ENCODE measurements at regions not wholly inside any gene's neighbourhood (a gene's known extent, or its start where the extent isn't known, plus 50 kb on each side); places are given as distances from the start of the nearest gene placed in this dataset.

- Histone ChIP-seq H3K4me1 (ENCODE audit: insufficient read depth, low read length) (no peaks in the 10 kb centered on the region), H3K27me3 (ENCODE audit: insufficient read depth, low read length, poor library complexity) (peaks cover 5% of the 10 kb centered on the region), H4K20me1 (ENCODE audit: insufficient read depth, low read length) (no peaks in the 10 kb centered on the region), H3K36me3 (ENCODE audit: insufficient read depth, low read length) (no peaks in the 10 kb centered on the region), H3K9me3 (ENCODE audit: insufficient read depth, low read length, severe bottlenecking) (no peaks in the 10 kb centered on the region), H3K27ac (ENCODE audit: low read length) (no peak overlapping the region), H3K79me2 (ENCODE audit: insufficient read depth, low read length) (no peaks in the 10 kb centered on the region), H3K9ac (ENCODE audit: low read depth, low read length) (no peak overlapping the region), H2AFZ (ENCODE audit: low read depth, low read length) (no peak overlapping the region), H3K4me3 (ENCODE audit: low read depth in 1 of 2, low read length in 2 of 2) (no peak overlapping the region), H3K4me2 (ENCODE audit: insufficient read depth, low read length) (no peak overlapping the region)
- DNase-seq (no peak), ATAC-seq (ENCODE audit: insufficient read depth, low read depth) (no peak)
- no peak for TF ChIP-seq EZH2 (IDR thresholded peaks at IDR 0.05; ENCODE audit: borderline replicate concordance, low read depth, low read length, severe bottlenecking)
- no peak for TF ChIP-seq CTCF (IDR thresholded peaks at IDR 0.05; ENCODE audit: borderline replicate concordance, extremely low read depth, low read length, poor library complexity, severe bottlenecking)
Measured at GRCh38 chr18:22045221-22045918, 124.0 kb upstream of the GATA6 start.

GRCh38 chr18:22046473-22046872, 122.9 kb upstream of the GATA6 start:
- no peaks in the 10 kb centered on the region for H3K9me3 ChIP-seq (ENCODE audit: insufficient read depth, low read length, severe bottlenecking)
- H3K4me3 ChIP-seq (ENCODE audit: low read depth in 1 of 2, low read length in 2 of 2) = no peak overlapping the region
- no peak overlapping the region for H3K4me2 ChIP-seq (ENCODE audit: insufficient read depth, low read length)
- no peaks in the 10 kb centered on the region for H4K20me1 ChIP-seq (ENCODE audit: insufficient read depth, low read length)
- no peak overlapping the region for H2AFZ ChIP-seq (ENCODE audit: low read depth, low read length)
- no peaks in the 10 kb centered on the region for H3K79me2 ChIP-seq (ENCODE audit: insufficient read depth, low read length)
- no peaks in the 10 kb centered on the region for H3K36me3 ChIP-seq (ENCODE audit: insufficient read depth, low read length)
- H3K4me1 ChIP-seq (ENCODE audit: insufficient read depth, low read length) = no peaks in the 10 kb centered on the region
- no peak for TF ChIP-seq CTCF (IDR thresholded peaks at IDR 0.05; ENCODE audit: borderline replicate concordance, extremely low read depth, low read length, poor library complexity, severe bottlenecking)
- TF ChIP-seq EZH2 (IDR thresholded peaks at IDR 0.05; ENCODE audit: borderline replicate concordance, low read depth, low read length, severe bottlenecking) = no peak
- DNase-seq (no peak), ATAC-seq (ENCODE audit: insufficient read depth, low read depth) (no peak)
- peaks cover 5% of the 10 kb centered on the region for H3K27me3 ChIP-seq (ENCODE audit: insufficient read depth, low read length, poor library complexity)
- H3K9ac ChIP-seq (ENCODE audit: low read depth, low read length) = no peak overlapping the region
- H3K27ac ChIP-seq (ENCODE audit: low read length) = no peak overlapping the region

GRCh38 chr18:22047485-22047884, 121.9 kb upstream of the GATA6 start:
- H2AFZ ChIP-seq (ENCODE audit: low read depth, low read length) = no peak overlapping the region
- TF ChIP-seq EZH2 (IDR thresholded peaks at IDR 0.05; ENCODE audit: borderline replicate concordance, low read depth, low read length, severe bottlenecking) = no peak
- TF ChIP-seq CTCF (IDR thresholded peaks at IDR 0.05; ENCODE audit: borderline replicate concordance, extremely low read depth, low read length, poor library complexity, severe bottlenecking) = no peak

More at GRCh38 chr18:22047485-22047884, 121.9 kb upstream of the GATA6 start:
- no peak overlapping the region for H3K27ac ChIP-seq (ENCODE audit: low read length)
- no peak overlapping the region for H3K9ac ChIP-seq (ENCODE audit: low read depth, low read length)
- ATAC-seq (ENCODE audit: insufficient read depth, low read depth) (no peak), DNase-seq (no peak)
- peaks cover 5% of the 10 kb centered on the region for H3K27me3 ChIP-seq (ENCODE audit: insufficient read depth, low read length, poor library complexity)
- no peaks in the 10 kb centered on the region for H3K4me1 ChIP-seq (ENCODE audit: insufficient read depth, low read length)
- H3K79me2 ChIP-seq (ENCODE audit: insufficient read depth, low read length) = no peaks in the 10 kb centered on the region
- no peaks in the 10 kb centered on the region for H4K20me1 ChIP-seq (ENCODE audit: insufficient read depth, low read length)
- no peak overlapping the region for H3K4me3 ChIP-seq (ENCODE audit: low read depth in 1 of 2, low read length in 2 of 2)
- H3K9me3 ChIP-seq (ENCODE audit: insufficient read depth, low read length, severe bottlenecking) = no peaks in the 10 kb centered on the region
- H3K36me3 ChIP-seq (ENCODE audit: insufficient read depth, low read length) = no peaks in the 10 kb centered on the region
- H3K4me2 ChIP-seq (ENCODE audit: insufficient read depth, low read length) = no peak overlapping the region
